WERI-Rb-1 (cell line): ENCODE measurements at regions not wholly inside any gene's neighbourhood (a gene's known extent, or its start where the extent isn't known, plus 50 kb on each side); places are given as distances from the start of the nearest gene placed in this dataset.

Experiments used
- DNase-seq: peaks from one replicate; pipeline ENCODE4 v3.0.0-alpha.2; 2020
- H3K27ac ChIP-seq: fragments of 250-450 bp; sonication (Bioruptor Pico); 2 replicates; pipeline ENCODE4 v1.5.1; 2020; ENCODE audit warnings: mild to moderate bottlenecking, moderate library complexity
- H3K27me3 ChIP-seq: fragments of 250-450 bp; sonication (Bioruptor Pico); 2 replicates; pipeline ENCODE4 v1.5.1; 2021; ENCODE audit warnings: mild to moderate bottlenecking, low read depth, moderate library complexity; ENCODE audit not compliant: insufficient read depth, severe bottlenecking
- H3K36me3 ChIP-seq: fragments of 250-450 bp; sonication (Bioruptor Pico); 2 replicates; pipeline ENCODE4 v1.5.1; 2020; ENCODE audit warnings: mild to moderate bottlenecking, moderate library complexity
- H3K4me3 ChIP-seq: 2 replicates; pipeline ENCODE4 v1.5.1; 2011; ENCODE audit warnings: low read depth, mild to moderate bottlenecking, control low read depth, low read length
- H3K9me3 ChIP-seq: fragments of 250-450 bp; sonication (Bioruptor Pico); 2 replicates; pipeline ENCODE4 v1.5.1; 2021; ENCODE audit warnings: mild to moderate bottlenecking, moderate library complexity; ENCODE audit not compliant: severe bottlenecking
- TF ChIP-seq, protein P1 (sequence below): IDR thresholded peaks from 2 replicates; pipeline ENCODE4 v1.5.1; 2011; ENCODE audit warnings: low read depth, mild to moderate bottlenecking, control low read depth, inconsistent platforms, low read length

GRCh38 chr13:38421590-38422560 lies 72.2 kb downstream of the UFM1 start:
- no peaks in the 10 kb centered on the region for H3K9me3 ChIP-seq
- no peaks in the 10 kb centered on the region for H3K36me3 ChIP-seq
- no peak for DNase-seq
- no peak overlapping the region for H3K4me3 ChIP-seq
- H3K27me3 ChIP-seq: no peaks in the 10 kb centered on the region
- H3K27ac ChIP-seq: no peak overlapping the region
- TF ChIP-seq, protein P1, sequence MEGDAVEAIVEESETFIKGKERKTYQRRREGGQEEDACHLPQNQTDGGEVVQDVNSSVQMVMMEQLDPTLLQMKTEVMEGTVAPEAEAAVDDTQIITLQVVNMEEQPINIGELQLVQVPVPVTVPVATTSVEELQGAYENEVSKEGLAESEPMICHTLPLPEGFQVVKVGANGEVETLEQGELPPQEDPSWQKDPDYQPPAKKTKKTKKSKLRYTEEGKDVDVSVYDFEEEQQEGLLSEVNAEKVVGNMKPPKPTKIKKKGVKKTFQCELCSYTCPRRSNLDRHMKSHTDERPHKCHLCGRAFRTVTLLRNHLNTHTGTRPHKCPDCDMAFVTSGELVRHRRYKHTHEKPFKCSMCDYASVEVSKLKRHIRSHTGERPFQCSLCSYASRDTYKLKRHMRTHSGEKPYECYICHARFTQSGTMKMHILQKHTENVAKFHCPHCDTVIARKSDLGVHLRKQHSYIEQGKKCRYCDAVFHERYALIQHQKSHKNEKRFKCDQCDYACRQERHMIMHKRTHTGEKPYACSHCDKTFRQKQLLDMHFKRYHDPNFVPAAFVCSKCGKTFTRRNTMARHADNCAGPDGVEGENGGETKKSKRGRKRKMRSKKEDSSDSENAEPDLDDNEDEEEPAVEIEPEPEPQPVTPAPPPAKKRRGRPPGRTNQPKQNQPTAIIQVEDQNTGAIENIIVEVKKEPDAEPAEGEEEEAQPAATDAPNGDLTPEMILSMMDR: no peak

DNA sequence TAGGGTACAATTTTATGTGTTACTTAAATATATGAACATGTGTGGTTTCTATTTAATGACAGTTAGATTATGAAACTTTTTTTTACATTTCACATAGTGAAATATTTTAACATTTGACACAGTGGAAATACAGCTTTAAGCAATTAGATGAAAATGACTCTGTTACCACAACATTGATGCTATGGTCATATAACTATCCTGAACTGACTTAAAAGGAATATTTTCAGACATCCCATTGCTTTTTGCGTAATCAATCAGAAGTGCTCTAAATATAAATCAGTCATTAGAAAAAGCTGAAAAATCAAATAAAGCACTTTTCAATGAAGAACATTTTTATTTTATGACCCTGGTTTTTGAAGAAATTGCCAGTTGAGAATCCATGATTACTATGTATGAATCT lies 80.3 kb downstream of the UFM1 start:
- Histone ChIP-seq H3K27ac (no peak overlapping the region), H3K27me3 (no peaks in the 10 kb centered on the region), H3K4me3 (no peak overlapping the region), H3K9me3 (no peaks in the 10 kb centered on the region), H3K36me3 (no peaks in the 10 kb centered on the region)
- no peak for DNase-seq
- TF ChIP-seq, protein P1: no peak

GRCh38 chr13:38430796-38431195 lies 81.1 kb downstream of the UFM1 start:
- TF ChIP-seq, protein P1: no peak
- no peaks in the 10 kb centered on the region for H3K36me3 ChIP-seq
- no peak for DNase-seq

GRCh38 chr13:38440666-38441065 lies 91.0 kb downstream of the UFM1 start:
- Histone ChIP-seq H3K4me3 (no peak overlapping the region), H3K9me3 (no peaks in the 10 kb centered on the region), H3K36me3 (no peaks in the 10 kb centered on the region), H3K27me3 (no peaks in the 10 kb centered on the region), H3K27ac (no peak overlapping the region)
- DNase-seq: no peak
- TF ChIP-seq, protein P1: no peak

More at GRCh38 chr13:38430796-38431195, 81.1 kb downstream of the UFM1 start:
- no peaks in the 10 kb centered on the region for H3K27me3 ChIP-seq
- no peak overlapping the region for H3K4me3 ChIP-seq
- no peaks in the 10 kb centered on the region for H3K9me3 ChIP-seq
- H3K27ac ChIP-seq: no peak overlapping the region

GRCh38 chr13:38444904-38445303 lies 95.3 kb downstream of the UFM1 start:
- Histone ChIP-seq H3K27ac (no peak overlapping the region), H3K9me3 (no peaks in the 10 kb centered on the region), H3K27me3 (no peaks in the 10 kb centered on the region), H3K4me3 (no peak overlapping the region), H3K36me3 (no peaks in the 10 kb centered on the region)
- TF ChIP-seq, protein P1: no peak
- DNase-seq: no peak
